Hepatocyte (in vitro differentiated cells): ENCODE measurements at regions not wholly inside any gene's neighbourhood (a gene's known extent, or its start where the extent isn't known, plus 50 kb on each side); places are given as distances from the start of the nearest gene placed in this dataset.

Source experiments
- DNase-seq: peaks from one replicate; pipeline ENCODE4 v3.0.0-alpha.2; 2016; ENCODE audit warnings: low spot score
- H2AFZ ChIP-seq: fragments of 200-600 bp; sonication (generic); 2 replicates; pipeline ENCODE4 v1.6.0; 2016; ENCODE audit warnings: antibody characterized with exemption, mild to moderate bottlenecking
- H3K27ac ChIP-seq: fragments of 200-600 bp; sonication (generic); 2 replicates; pipeline ENCODE4 v1.5.1; 2016; ENCODE audit warnings: mild to moderate bottlenecking
- H3K27me3 ChIP-seq: fragments of 200-600 bp; sonication (generic); 2 replicates; pipeline ENCODE4 v1.6.1; 2016
- H3K36me3 ChIP-seq: fragments of 200-600 bp; sonication (generic); replicated peaks from 2 replicates; pipeline ENCODE4 v1.5.1; 2016; ENCODE audit warnings: low read depth; ENCODE audit not compliant: insufficient read depth
- H3K4me1 ChIP-seq: fragments of 200-600 bp; sonication (generic); 2 replicates; pipeline ENCODE4 v1.5.1; 2016; ENCODE audit warnings: mild to moderate bottlenecking, moderate library complexity; ENCODE audit not compliant: insufficient read depth
- H3K4me2 ChIP-seq: fragments of 200-600 bp; sonication (generic); 2 replicates; pipeline ENCODE4 v1.6.0; 2016
- H3K4me3 ChIP-seq: fragments of 200-600 bp; sonication (generic); 2 replicates; pipeline ENCODE4 v1.5.1; 2016; ENCODE audit warnings: mild to moderate bottlenecking
- H3K79me2 ChIP-seq: fragments of 200-600 bp; sonication (generic); 2 replicates; pipeline ENCODE4 v1.6.0; 2017; ENCODE audit warnings: mild to moderate bottlenecking
- H3K9me2 ChIP-seq: fragments of 200-600 bp; sonication (generic); replicated peaks from 2 replicates; pipeline ENCODE4 v1.6.0; 2017; ENCODE audit warnings: mild to moderate bottlenecking; ENCODE audit not compliant: insufficient read depth
- H3K9me3 ChIP-seq: fragments of 200-600 bp; sonication (generic); 2 replicates; pipeline ENCODE4 v1.5.1; 2016; ENCODE audit warnings: low read depth, mild to moderate bottlenecking
- H4K20me1 ChIP-seq: fragments of 200-600 bp; sonication (generic); 2 replicates; pipeline ENCODE4 v1.6.0; 2016; ENCODE audit warnings: mild to moderate bottlenecking; ENCODE audit not compliant: insufficient read depth, poor library complexity, severe bottlenecking
- CTCF ChIP-seq: fragments of 200-600 bp; sonication (generic); IDR thresholded peaks from 2 replicates; pipeline ENCODE4 v1.5.1; 2016; ENCODE audit warnings: antibody characterized with exemption, mild to moderate bottlenecking; ENCODE audit not compliant: poor library complexity
- EZH2 ChIP-seq: fragments of 200-600 bp; sonication (generic); IDR thresholded peaks from 2 replicates; pipeline ENCODE4 v1.6.1; 2016; ENCODE audit warnings: antibody characterized with exemption, mild to moderate bottlenecking, borderline replicate concordance
- EZH2phosphoT487 ChIP-seq: fragments of 200-600 bp; sonication (generic); IDR thresholded peaks from one replicate; pipeline ENCODE4 v1.6.1; 2018; ENCODE audit warnings: antibody characterized with exemption, mild to moderate bottlenecking, low read depth, moderate library complexity; ENCODE audit not compliant: unreplicated experiment, severe bottlenecking
- WGBS: methylation state at CpG from one replicate; pipeline ENCODE4 v1.1.6; 2016; ENCODE audit warnings: low lambda C conversion rate; ENCODE audit errors: missing lambda C conversion rate; 5-methylcytosine and 5-hydroxymethylcytosine counted together

- H4K20me1 ChIP-seq = no peaks in the 10 kb centered on the region
- H3K4me2 ChIP-seq = no peak overlapping the region
- peaks cover 6% of the 10 kb centered on the region for H3K9me3 ChIP-seq
- no peak overlapping the region for H3K27ac ChIP-seq
- H3K4me1 ChIP-seq = no peaks in the 10 kb centered on the region
- no peaks in the 10 kb centered on the region for H3K79me2 ChIP-seq
- H2AFZ ChIP-seq = no peak overlapping the region
- H3K36me3 ChIP-seq = no peaks in the 10 kb centered on the region
- no peaks in the 10 kb centered on the region for H3K27me3 ChIP-seq
- 94% methylated on average over 31 of the region's 33 CpGs for WGBS
- DNase-seq = no peak
- H3K4me3 ChIP-seq = no peak overlapping the region
- H3K9me2 ChIP-seq = no peaks in the 10 kb centered on the region
- TF ChIP-seq CTCF = no peak
- TF ChIP-seq EZH2phosphoT487 = no peak
- no peak for TF ChIP-seq EZH2
Measured at GRCh38 chr16:35255186-35255803, 1795.9 kb downstream of the TP53TG3F start.

- H3K4me1 ChIP-seq = no peaks in the 10 kb centered on the region
- no peak for TF ChIP-seq EZH2
- H3K27me3 ChIP-seq = no peaks in the 10 kb centered on the region
- no peaks in the 10 kb centered on the region for H3K36me3 ChIP-seq
- no peak overlapping the region for H3K27ac ChIP-seq
- no peak overlapping the region for H2AFZ ChIP-seq
- H4K20me1 ChIP-seq = no peaks in the 10 kb centered on the region
- no peak overlapping the region for H3K4me3 ChIP-seq
- DNase-seq = no peak
- H3K4me2 ChIP-seq = no peak overlapping the region
- peaks cover 6% of the 10 kb centered on the region for H3K9me3 ChIP-seq
- H3K9me2 ChIP-seq = no peaks in the 10 kb centered on the region
- H3K79me2 ChIP-seq = no peaks in the 10 kb centered on the region
- 80% methylated on average over 10 of the region's 11 CpGs for WGBS
Measured at GRCh38 chr16:35255816-35256215, 1796.4 kb downstream of the TP53TG3F start.

- TF ChIP-seq EZH2phosphoT487 (no peak), CTCF (no peak), EZH2 (no peak)
- no peaks in the 10 kb centered on the region for H3K27me3 ChIP-seq
- H3K27ac ChIP-seq = no peak overlapping the region
- no peaks in the 10 kb centered on the region for H3K79me2 ChIP-seq
- H3K4me3 ChIP-seq = no peak overlapping the region
- H4K20me1 ChIP-seq = no peaks in the 10 kb centered on the region
- H3K4me2 ChIP-seq = no peak overlapping the region
- H3K9me3 ChIP-seq = peaks cover 6% of the 10 kb centered on the region
- no peaks in the 10 kb centered on the region for H3K36me3 ChIP-seq
- no peak overlapping the region for H2AFZ ChIP-seq
- WGBS = 74% methylated on average over 9 of the region's 9 CpGs
- H3K4me1 ChIP-seq = no peaks in the 10 kb centered on the region
- DNase-seq = no peak
- no peaks in the 10 kb centered on the region for H3K9me2 ChIP-seq
Measured at GRCh38 chr16:35258381-35258780, 1799.0 kb downstream of the TP53TG3F start.

- no peaks in the 10 kb centered on the region for H3K9me2 ChIP-seq
- H3K27me3 ChIP-seq = no peaks in the 10 kb centered on the region
- no peak overlapping the region for H2AFZ ChIP-seq
- H3K79me2 ChIP-seq = no peaks in the 10 kb centered on the region
- DNase-seq = no peak
- 43% methylated on average over 3 of the region's 3 CpGs for WGBS
- no peaks in the 10 kb centered on the region for H3K4me1 ChIP-seq
- H3K9me3 ChIP-seq = no peaks in the 10 kb centered on the region
- no peak overlapping the region for H3K4me2 ChIP-seq
- no peaks in the 10 kb centered on the region for H4K20me1 ChIP-seq
- no peak overlapping the region for H3K4me3 ChIP-seq
- no peak overlapping the region for H3K27ac ChIP-seq
- H3K36me3 ChIP-seq = no peaks in the 10 kb centered on the region
- TF ChIP-seq EZH2phosphoT487 (no peak), EZH2 (no peak), CTCF (no peak)
Measured at GRCh38 chr16:35295856-35296255, 1836.4 kb downstream of the TP53TG3F start.
